Loucy (cell line): ENCODE measurements at regions not wholly inside any gene's neighbourhood (a gene's known extent, or its start where the extent isn't known, plus 50 kb on each side); places are given as distances from the start of the nearest gene placed in this dataset.

ENCODE experiments used
- EZH2phosphoT487 ChIP-seq: fragments of 200-600 bp; IDR thresholded peaks from 2 replicates; pipeline ENCODE4 v1.6.1; 2018; ENCODE audit warnings: antibody characterized with exemption, mild to moderate bottlenecking, moderate library complexity, borderline replicate concordance
- TF ChIP-seq, protein P1 (sequence below): fragments of 200-600 bp; sonication (generic); conservative IDR thresholded peaks from 2 replicates; pipeline ENCODE4 v1.5.1; 2014; ENCODE audit warnings: mild to moderate bottlenecking, antibody characterized with exemption, low read length

DNA sequence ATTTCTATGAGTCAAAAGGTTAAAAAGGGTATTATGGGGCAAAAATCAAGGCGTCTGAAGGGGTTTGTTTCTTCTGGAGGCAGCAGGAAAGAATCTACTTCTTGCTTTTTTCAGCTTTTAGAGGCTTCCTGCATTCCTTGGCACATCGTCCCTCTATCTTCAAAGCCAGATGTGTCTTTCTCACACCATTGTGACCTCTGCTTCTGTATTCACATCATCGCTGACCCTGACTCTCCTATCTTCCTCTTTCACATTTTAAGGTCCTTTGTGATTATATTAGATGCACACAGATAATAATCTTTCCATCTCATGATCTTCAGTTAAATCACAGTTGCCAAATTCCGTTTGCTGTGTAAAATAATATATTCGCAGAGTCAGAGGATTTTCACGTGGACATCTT lies 112.7 kb downstream of the PPP4R3C start:
- TF ChIP-seq, protein P1, sequence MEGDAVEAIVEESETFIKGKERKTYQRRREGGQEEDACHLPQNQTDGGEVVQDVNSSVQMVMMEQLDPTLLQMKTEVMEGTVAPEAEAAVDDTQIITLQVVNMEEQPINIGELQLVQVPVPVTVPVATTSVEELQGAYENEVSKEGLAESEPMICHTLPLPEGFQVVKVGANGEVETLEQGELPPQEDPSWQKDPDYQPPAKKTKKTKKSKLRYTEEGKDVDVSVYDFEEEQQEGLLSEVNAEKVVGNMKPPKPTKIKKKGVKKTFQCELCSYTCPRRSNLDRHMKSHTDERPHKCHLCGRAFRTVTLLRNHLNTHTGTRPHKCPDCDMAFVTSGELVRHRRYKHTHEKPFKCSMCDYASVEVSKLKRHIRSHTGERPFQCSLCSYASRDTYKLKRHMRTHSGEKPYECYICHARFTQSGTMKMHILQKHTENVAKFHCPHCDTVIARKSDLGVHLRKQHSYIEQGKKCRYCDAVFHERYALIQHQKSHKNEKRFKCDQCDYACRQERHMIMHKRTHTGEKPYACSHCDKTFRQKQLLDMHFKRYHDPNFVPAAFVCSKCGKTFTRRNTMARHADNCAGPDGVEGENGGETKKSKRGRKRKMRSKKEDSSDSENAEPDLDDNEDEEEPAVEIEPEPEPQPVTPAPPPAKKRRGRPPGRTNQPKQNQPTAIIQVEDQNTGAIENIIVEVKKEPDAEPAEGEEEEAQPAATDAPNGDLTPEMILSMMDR, result no peak
- no peak for TF ChIP-seq EZH2phosphoT487
